Cardiac muscle cell (in vitro differentiated cells and primary cell): ENCODE measurements at regions not wholly inside any gene's neighbourhood (a gene's known extent, or its start where the extent isn't known, plus 50 kb on each side); places are given as distances from the start of the nearest gene placed in this dataset.

Experiments used
- DNase-seq, 2 donors: peaks; one replicate each; pipeline versions ENCODE4 v3.0.0 to v3.0.0-alpha.2; 2010 to 2017; ENCODE audit warnings: low read depth in 1 of 2, low spot score in 1 of 2
- H3K27ac ChIP-seq: fragments of 200-600 bp; sonication (generic); 2 replicates; pipeline ENCODE4 v1.5.1; 2016
- H3K27me3 ChIP-seq: fragments of 200-600 bp; sonication (generic); 2 replicates; pipeline ENCODE4 v1.6.0; 2016; ENCODE audit warnings: control low read depth
- H3K36me3 ChIP-seq: fragments of 200-600 bp; sonication (generic); 2 replicates; pipeline ENCODE4 v1.5.1; 2016; ENCODE audit warnings: control low read depth
- H3K4me1 ChIP-seq: fragments of 200-600 bp; sonication (generic); 2 replicates; pipeline ENCODE4 v1.8.1; 2017; ENCODE audit warnings: low read depth, mild to moderate bottlenecking, mixed run types
- H3K4me3 ChIP-seq: fragments of 200-600 bp; sonication (generic); 2 replicates; pipeline ENCODE4 v1.5.1; 2016; ENCODE audit warnings: mild to moderate bottlenecking
- H3K9me3 ChIP-seq: fragments of 200-600 bp; sonication (generic); 2 replicates; pipeline ENCODE4 v1.5.1; 2017; ENCODE audit warnings: low read depth, mild to moderate bottlenecking, control low read depth
- TF ChIP-seq, protein P1 (sequence below): IDR thresholded peaks from 2 replicates; pipeline ENCODE4 v1.5.1; 2012; ENCODE audit warnings: low read depth, mild to moderate bottlenecking, low read length

DNA sequence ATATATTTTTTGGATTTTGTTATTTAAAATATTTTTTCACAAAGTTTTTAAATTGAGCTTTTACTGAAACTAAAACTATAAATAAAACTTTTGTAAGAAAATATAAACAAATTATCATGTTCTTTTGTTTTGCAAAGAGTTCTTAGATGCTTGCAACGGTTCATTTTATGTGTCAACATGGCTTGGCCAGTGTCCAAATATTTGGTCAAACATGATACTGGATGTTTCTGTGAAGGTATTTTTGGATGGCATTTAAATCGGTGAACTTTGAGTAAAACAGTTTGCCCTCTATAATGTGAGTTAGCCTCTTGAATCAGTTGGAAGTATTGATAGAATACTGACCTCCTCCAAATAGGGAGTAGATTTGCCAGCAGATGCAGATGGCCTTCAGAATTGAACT, 612.6 kb upstream of the NECTIN3 start:
- H3K4me3 ChIP-seq: no peak overlapping the region
- peak in 1 of 2 donors; percentile 49 for DNase-seq
- TF ChIP-seq, protein P1, sequence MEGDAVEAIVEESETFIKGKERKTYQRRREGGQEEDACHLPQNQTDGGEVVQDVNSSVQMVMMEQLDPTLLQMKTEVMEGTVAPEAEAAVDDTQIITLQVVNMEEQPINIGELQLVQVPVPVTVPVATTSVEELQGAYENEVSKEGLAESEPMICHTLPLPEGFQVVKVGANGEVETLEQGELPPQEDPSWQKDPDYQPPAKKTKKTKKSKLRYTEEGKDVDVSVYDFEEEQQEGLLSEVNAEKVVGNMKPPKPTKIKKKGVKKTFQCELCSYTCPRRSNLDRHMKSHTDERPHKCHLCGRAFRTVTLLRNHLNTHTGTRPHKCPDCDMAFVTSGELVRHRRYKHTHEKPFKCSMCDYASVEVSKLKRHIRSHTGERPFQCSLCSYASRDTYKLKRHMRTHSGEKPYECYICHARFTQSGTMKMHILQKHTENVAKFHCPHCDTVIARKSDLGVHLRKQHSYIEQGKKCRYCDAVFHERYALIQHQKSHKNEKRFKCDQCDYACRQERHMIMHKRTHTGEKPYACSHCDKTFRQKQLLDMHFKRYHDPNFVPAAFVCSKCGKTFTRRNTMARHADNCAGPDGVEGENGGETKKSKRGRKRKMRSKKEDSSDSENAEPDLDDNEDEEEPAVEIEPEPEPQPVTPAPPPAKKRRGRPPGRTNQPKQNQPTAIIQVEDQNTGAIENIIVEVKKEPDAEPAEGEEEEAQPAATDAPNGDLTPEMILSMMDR: no peak
- no peaks in the 10 kb centered on the region for H3K36me3 ChIP-seq
- H3K27ac ChIP-seq: no peak overlapping the region
- H3K4me1 ChIP-seq: no peaks in the 10 kb centered on the region
- no peaks in the 10 kb centered on the region for H3K9me3 ChIP-seq
- no peaks in the 10 kb centered on the region for H3K27me3 ChIP-seq

DNA sequence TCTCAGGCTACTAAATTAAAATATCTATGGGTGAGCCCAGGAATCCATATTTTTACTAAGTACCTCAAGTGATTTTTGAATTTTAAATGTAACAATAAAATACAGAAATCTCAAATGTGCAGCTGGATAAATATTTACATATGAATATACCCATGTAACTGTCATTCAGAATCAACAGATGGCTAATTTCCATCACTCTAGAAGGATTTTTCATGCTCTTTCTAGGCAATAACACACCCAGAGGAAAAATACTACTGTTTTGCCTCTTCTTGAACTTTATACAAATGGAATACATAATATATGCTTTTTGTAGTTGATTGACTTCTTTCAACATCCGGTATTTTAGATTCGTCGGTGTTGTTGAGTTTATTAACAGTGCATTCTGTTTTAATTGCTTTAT, 601.3 kb upstream of the NECTIN3 start:
- no peak for DNase-seq
- no peaks in the 10 kb centered on the region for H3K36me3 ChIP-seq
- no peak overlapping the region for H3K4me3 ChIP-seq
- H3K4me1 ChIP-seq: peaks cover 14% of the 10 kb centered on the region
- H3K9me3 ChIP-seq: no peaks in the 10 kb centered on the region
- no peak overlapping the region for H3K27ac ChIP-seq
- TF ChIP-seq, protein P1: no peak
- H3K27me3 ChIP-seq: no peaks in the 10 kb centered on the region

DNA sequence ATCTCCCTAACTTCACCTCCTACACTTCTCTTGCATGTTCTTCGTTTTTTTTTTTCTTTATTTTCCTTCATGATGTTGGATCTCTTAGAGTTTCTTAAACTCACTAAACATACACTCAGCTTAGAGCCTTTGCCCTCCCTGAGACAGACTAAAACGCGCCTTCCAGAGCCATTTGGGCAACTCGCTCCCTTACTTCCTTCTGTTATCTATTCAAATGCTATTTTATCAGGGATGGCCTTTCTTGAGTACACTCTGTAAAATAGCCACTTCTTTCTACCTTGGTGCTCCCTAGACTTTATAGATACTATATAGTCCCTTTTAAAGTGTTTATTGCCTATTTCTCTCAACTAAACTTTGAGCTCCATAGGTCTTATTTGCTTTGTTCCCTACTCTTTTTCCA, 598.2 kb upstream of the NECTIN3 start:
- no peak overlapping the region for H3K27ac ChIP-seq
- no peak overlapping the region for H3K4me3 ChIP-seq
- no peak for DNase-seq
- TF ChIP-seq, protein P1: no peak
- no peaks in the 10 kb centered on the region for H3K36me3 ChIP-seq
- H3K4me1 ChIP-seq: peaks cover 6% of the 10 kb centered on the region
- no peaks in the 10 kb centered on the region for H3K27me3 ChIP-seq
- no peaks in the 10 kb centered on the region for H3K9me3 ChIP-seq

DNA sequence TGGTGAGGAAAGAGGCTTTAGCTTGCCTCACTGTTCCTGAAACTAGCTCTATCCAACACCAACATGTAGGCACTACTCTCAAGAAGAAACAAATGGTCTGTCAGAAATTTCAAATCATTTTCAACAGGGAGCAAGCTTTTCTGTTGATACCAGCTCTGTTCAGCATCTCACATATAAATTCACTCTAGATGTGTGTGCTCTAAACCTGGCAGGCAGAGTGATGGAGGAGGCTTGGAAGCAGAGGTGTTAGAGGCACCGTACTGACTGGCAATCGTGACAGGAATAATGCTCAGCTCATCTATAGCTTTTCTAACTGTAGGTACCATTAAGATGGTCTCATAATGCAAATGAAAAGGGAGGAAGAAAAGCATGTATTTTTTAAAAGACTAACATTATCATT, 597.2 kb upstream of the NECTIN3 start:
- H3K9me3 ChIP-seq: no peaks in the 10 kb centered on the region
- H3K4me3 ChIP-seq: no peak overlapping the region
- no peaks in the 10 kb centered on the region for H3K27me3 ChIP-seq
- TF ChIP-seq, protein P1: no peak
- H3K4me1 ChIP-seq: peaks cover 7% of the 10 kb centered on the region
- no peaks in the 10 kb centered on the region for H3K36me3 ChIP-seq
- H3K27ac ChIP-seq: no peak overlapping the region
- DNase-seq: no peak

DNA sequence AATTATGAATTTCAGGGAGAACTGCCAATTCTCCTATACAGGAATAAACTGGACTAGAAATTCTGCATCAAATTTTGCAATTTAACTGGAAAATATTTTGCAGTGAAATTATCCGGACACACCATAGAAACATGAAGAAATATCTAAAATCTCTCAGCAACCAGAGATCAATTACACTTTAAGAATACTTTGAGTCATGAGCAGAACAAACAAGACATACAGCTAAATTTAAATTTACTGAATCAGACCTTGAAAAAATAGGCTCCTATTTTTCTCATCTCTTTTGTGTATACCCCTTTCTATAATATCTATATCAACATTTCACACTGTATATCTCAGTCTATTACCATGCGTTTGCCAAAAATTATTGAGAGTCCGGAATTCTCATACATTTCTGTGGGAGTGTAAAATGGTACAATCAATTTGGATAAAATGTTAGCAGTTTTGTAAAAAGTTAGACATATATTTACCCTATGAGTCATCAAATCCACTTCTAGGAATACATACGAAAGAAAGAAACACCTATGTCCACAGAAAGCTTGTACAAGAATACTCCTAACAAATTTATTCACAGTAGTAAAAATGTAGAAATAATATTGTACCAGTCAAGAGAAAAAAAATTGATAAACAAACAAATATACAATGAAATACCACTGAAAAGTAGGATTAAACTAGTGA, 593.1 kb upstream of the NECTIN3 start:
- Histone ChIP-seq H3K27ac (no peak overlapping the region), H3K9me3 (no peaks in the 10 kb centered on the region), H3K27me3 (no peaks in the 10 kb centered on the region), H3K36me3 (no peaks in the 10 kb centered on the region), H3K4me1 (peaks cover 13% of the 10 kb centered on the region), H3K4me3 (no peak overlapping the region)
- DNase-seq: no peak
- TF ChIP-seq, protein P1: no peak
